SK-N-MC (cell line): ENCODE measurements at regions not wholly inside any gene's neighbourhood (a gene's known extent, or its start where the extent isn't known, plus 50 kb on each side); places are given as distances from the start of the nearest gene placed in this dataset.
A peak's percentile ranks its signal among the peaks of the same experiment; 100 is the strongest.

Experiments
- DNase-seq: peaks from one replicate; pipeline ENCODE4 v3.0.0-alpha.2; 2011; ENCODE audit warnings: low read depth, low spot score
- H3K27ac ChIP-seq: fragments of 200-600 bp; sonication (generic); 2 replicates; pipeline ENCODE4 v1.5.1; 2016; ENCODE audit warnings: mixed run types
- H3K36me3 ChIP-seq: fragments of 200-600 bp; sonication (generic); 2 replicates; pipeline ENCODE4 v1.6.1; 2017; ENCODE audit warnings: antibody characterized with exemption, low read length, mixed read lengths; ENCODE audit not compliant: insufficient read depth
- H3K4me3 ChIP-seq: fragments of 200-600 bp; sonication (generic); 2 replicates; pipeline ENCODE4 v1.5.1; 2016
- H3K9ac ChIP-seq: fragments of 200-600 bp; sonication (generic); 2 replicates; pipeline ENCODE4 v1.8.0; 2017; ENCODE audit warnings: mixed run types, mixed read lengths; ENCODE audit not compliant: insufficient read length
- H3K9me3 ChIP-seq: fragments of 200-600 bp; sonication (generic); 2 replicates; pipeline ENCODE4 v1.6.1; 2017; ENCODE audit warnings: low read depth, mild to moderate bottlenecking, antibody characterized with exemption, low read length, moderate library complexity, mixed read lengths
- EZH2 ChIP-seq: fragments of 200-600 bp; sonication (generic); IDR thresholded peaks from one replicate; pipeline ENCODE4 v1.6.1; 2017; ENCODE audit warnings: antibody characterized with exemption
- FOXP2 ChIP-seq: optimal IDR thresholded peaks from 2 replicates; pipeline ENCODE3; 2011; ENCODE audit warnings: mild to moderate bottlenecking, moderate library complexity; ENCODE audit not compliant: insufficient read depth; ENCODE audit errors: extremely low read length, control extremely low read depth
- POLR2AphosphoS5 ChIP-seq: IDR thresholded peaks from 2 replicates; pipeline ENCODE4 v1.6.1; 2012; ENCODE audit warnings: mild to moderate bottlenecking, low read depth, low read length, borderline replicate concordance

DNA sequence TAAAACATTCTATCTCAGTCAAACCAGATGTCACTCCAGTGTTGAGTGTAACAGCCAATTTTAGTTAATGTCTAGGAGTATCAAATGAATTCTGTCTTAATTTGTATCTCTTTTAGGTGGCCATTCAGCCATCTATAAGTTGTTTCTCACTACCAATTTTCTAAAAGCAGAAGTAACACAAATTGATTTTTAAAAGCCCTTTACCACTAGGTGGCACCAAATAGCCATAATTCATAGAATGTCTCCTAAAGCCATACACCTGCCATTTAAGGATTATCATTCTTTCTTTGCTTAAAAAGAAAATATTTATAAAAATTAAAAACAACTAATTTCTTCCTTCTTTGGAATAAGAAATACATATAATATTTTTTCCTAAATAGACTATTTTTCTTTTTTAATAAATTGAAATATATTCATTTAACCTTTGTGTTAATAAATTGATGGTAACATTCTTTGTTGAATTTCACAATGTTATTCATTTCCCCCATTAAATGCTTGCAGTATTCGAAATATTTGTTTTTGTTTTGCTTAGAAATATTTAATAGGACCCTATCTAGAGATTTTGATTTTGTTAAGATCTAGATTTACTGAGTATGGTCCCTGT, 107.8 kb upstream of the PPP1R3A start:
- DNase-seq = peak; percentile 87
- H3K27ac ChIP-seq = no peak overlapping the region

DNA sequence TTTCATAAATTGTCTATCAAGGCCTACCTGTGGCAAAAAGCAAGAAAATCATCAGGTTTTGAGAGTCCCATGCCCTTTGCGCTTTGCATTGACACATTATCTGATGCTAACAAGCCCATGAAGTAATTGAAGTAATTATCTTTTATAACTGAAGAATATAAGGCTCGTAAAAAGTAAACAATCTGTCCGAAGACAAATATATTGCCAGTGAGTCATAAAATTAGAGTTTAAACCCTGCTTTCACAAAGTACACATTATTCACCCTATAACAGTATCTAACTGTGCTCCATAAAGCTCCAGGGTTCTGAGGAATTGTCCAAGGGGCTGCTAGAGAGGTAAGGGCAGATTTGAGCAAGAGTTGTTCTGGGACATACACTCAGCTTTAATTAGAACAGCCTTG, 102.3 kb upstream of the PPP1R3A start:
- no peak for DNase-seq
- TF ChIP-seq FOXP2 (no peak), EZH2 (no peak), POLR2AphosphoS5 (no peak)
- Histone ChIP-seq H3K36me3 (no peaks in the 10 kb centered on the region), H3K4me3 (no peak overlapping the region), H3K27ac (0 out of 2 replicates have a peak overlapping the region, but pooled peaks have one; percentile 28), H3K9ac (no peak overlapping the region), H3K9me3 (no peaks in the 10 kb centered on the region)

More for the DNA sequence above, 107.8 kb upstream of the PPP1R3A start:
- H3K9ac ChIP-seq = no peak overlapping the region
- H3K36me3 ChIP-seq = no peaks in the 10 kb centered on the region
- TF ChIP-seq EZH2 (no peak), POLR2AphosphoS5 (no peak), FOXP2 (no peak)
- no peaks in the 10 kb centered on the region for H3K9me3 ChIP-seq
- H3K4me3 ChIP-seq = no peak overlapping the region

DNA sequence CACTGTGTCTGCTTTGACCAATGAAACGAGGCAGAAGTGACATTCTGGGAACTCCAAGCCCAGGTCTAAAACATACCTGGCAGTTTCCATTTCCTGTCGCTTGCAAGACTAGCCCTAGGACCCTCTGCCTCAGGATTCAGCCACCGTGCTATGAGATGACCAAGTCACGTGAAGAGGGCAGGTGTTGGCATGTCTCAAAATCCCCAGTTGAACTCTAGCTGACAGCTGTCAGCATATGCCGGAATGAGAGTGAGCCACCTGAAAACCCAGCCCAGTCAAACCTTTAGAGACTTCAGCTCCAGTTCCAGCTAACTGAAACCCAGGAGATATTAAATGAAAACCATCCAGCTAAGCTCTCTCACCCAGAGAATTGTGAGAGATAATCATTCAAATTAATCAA, 89.9 kb upstream of the PPP1R3A start:
- no peak for TF ChIP-seq EZH2
- no peak for TF ChIP-seq POLR2AphosphoS5
- Histone ChIP-seq H3K27ac (no peak overlapping the region), H3K4me3 (no peak overlapping the region), H3K9me3 (no peaks in the 10 kb centered on the region), H3K9ac (no peak overlapping the region), H3K36me3 (no peaks in the 10 kb centered on the region)
- DNase-seq = no peak

DNA sequence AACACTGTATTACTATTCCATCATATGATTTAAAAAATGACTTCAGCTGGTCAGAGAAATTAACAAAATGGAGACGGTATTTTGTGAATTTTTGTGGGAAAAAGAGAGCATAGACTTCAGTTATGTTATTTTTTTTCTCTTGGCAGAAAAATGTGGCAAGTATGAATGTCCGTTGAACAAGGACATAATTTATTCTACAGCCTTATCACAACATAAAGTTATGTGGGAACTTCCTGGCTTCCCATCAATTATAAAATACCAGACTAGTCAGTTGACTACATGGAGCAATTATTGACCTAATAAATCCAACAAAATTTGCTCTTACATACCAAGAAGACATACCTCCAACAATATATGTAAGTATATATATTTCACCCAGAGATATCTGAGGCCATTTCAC, 88.6 kb upstream of the PPP1R3A start:
- no peak overlapping the region for H3K9ac ChIP-seq
- H3K27ac ChIP-seq = no peak overlapping the region
- no peak overlapping the region for H3K4me3 ChIP-seq
- TF ChIP-seq FOXP2 = no peak
- TF ChIP-seq POLR2AphosphoS5 = no peak
- no peak for TF ChIP-seq EZH2
- no peaks in the 10 kb centered on the region for H3K9me3 ChIP-seq
- no peak for DNase-seq
- H3K36me3 ChIP-seq = no peaks in the 10 kb centered on the region

DNA sequence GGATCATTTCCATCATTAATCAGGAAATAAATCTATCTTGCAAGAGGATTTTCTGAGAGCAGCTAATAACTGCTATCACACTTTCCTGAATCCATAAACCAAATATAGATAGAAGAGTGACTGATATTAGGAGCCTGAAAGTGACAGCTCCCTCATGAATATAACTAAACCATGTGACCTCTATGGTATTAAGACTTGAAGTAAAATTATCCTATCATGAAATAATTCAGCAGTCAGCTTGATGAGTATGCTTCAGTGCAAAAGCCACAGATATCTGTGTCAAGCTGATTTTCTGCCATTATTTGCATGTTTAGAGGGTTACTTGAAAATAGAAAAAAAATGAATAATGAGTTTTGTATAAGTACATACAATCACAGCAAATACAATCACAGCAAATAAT, 80.1 kb upstream of the PPP1R3A start:
- no peak for TF ChIP-seq FOXP2
- no peak for TF ChIP-seq POLR2AphosphoS5
- no peak for TF ChIP-seq EZH2
- no peak for DNase-seq
- no peak overlapping the region for H3K4me3 ChIP-seq
- no peak overlapping the region for H3K9ac ChIP-seq
- H3K27ac ChIP-seq = no peak overlapping the region
- no peaks in the 10 kb centered on the region for H3K36me3 ChIP-seq
- H3K9me3 ChIP-seq = no peaks in the 10 kb centered on the region

DNA sequence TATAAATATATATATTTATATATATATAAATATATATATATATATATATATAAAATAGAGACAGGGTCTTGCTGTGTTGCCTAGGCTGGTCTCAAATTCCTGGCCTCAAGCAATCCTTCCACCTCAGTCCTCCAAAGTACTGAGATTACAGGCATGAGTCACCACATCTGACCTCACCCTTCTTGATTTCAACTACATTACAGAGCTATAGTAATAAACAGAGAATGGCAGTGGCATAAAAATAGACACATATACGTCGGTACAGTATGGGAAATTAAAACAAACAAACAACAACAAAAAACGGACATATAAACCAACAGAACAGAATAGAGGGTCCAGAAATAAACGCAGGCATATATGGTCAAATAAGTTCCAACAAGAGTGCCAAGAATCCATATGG, 77.6 kb upstream of the PPP1R3A start:
- DNase-seq = no peak
- Histone ChIP-seq H3K4me3 (no peak overlapping the region), H3K36me3 (no peaks in the 10 kb centered on the region), H3K9ac (no peak overlapping the region), H3K9me3 (no peaks in the 10 kb centered on the region), H3K27ac (no peak overlapping the region)
- TF ChIP-seq EZH2 (no peak), POLR2AphosphoS5 (no peak), FOXP2 (no peak)

DNA sequence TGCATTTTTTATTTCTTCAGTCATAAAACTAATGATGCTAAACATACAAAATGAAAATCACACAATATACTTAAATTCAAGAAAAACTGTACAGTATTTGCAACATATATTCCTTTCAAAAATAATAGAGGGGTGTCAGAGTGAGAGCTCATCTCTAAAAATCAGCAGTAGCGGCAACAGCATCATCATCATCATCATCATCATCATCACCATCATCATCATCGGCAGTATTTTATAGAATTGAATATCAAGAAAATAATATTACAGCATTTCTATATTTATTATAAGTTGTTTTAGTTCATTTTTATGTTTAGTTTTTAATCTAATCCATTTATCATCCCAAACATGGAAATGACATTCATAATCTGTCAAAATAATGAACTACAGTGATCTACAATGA, 67.4 kb upstream of the PPP1R3A start:
- Histone ChIP-seq H3K9me3 (no peaks in the 10 kb centered on the region), H3K36me3 (no peaks in the 10 kb centered on the region), H3K9ac (no peak overlapping the region), H3K4me3 (no peak overlapping the region), H3K27ac (no peak overlapping the region)
- TF ChIP-seq FOXP2 (no peak), EZH2 (no peak), POLR2AphosphoS5 (no peak)
- DNase-seq = no peak

DNA sequence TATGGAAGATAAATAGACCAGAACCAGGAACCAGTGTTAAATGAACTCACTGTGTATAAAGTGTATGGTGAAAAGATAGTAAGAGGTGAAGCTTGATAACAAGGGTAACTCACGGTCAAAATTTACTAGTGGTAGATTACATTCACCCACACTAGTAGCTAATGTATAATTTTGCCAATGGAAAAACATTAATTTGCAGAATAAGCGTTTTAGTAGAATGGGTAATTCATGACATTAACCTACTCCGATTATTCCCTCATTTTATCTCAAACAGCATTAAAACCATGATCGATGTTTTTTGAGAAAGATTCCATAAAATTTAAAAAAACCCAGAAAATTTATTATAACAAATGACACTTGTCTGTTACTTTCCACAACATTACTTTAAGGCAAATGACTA, 57.7 kb upstream of the PPP1R3A start:
- Histone ChIP-seq H3K4me3 (no peak overlapping the region), H3K27ac (no peak overlapping the region), H3K9me3 (no peaks in the 10 kb centered on the region), H3K9ac (no peak overlapping the region), H3K36me3 (no peaks in the 10 kb centered on the region)
- TF ChIP-seq POLR2AphosphoS5 (no peak), EZH2 (no peak), FOXP2 (no peak)
- DNase-seq = no peak

- peak; percentile 80 for DNase-seq
- H3K9me3 ChIP-seq = no peaks in the 10 kb centered on the region
- TF ChIP-seq POLR2AphosphoS5 = no peak
- no peak for TF ChIP-seq FOXP2
- no peak for TF ChIP-seq EZH2
- H3K36me3 ChIP-seq = no peaks in the 10 kb centered on the region
- H3K4me3 ChIP-seq = peak overlapping the region; percentile 4; the same call in 1 of the 2 replicates
- no peak overlapping the region for H3K27ac ChIP-seq
- H3K9ac ChIP-seq = no peak overlapping the region
Observed at GRCh38 chr7:113968713-113969112, 49.9 kb upstream of the PPP1R3A start.
